ENCODE measurements at regions not wholly inside any gene's neighbourhood (a gene's known extent, or its start where the extent isn't known, plus 50 kb on each side); places are given as distances from the start of the nearest gene placed in this dataset.

DNA sequence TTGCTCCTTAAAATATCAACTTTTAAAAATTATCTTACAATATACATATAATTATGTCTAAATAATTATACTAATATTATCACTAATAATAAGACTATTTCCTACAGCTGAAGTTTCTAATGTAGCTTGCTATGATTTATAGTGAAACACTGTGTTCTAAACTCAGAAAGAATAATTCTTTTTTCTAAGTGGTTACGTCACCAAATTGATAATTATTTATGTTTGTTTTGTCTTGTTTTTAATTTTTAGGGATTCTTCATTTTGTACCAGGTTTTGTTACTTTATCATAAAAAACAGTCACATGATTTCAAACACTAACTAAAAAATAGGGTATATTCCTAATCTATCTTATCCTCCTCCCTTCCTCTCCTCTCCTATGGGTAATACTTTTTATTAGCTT, 662.1 kb downstream of the FRK start:
- DNase-seq = no peak

DNA sequence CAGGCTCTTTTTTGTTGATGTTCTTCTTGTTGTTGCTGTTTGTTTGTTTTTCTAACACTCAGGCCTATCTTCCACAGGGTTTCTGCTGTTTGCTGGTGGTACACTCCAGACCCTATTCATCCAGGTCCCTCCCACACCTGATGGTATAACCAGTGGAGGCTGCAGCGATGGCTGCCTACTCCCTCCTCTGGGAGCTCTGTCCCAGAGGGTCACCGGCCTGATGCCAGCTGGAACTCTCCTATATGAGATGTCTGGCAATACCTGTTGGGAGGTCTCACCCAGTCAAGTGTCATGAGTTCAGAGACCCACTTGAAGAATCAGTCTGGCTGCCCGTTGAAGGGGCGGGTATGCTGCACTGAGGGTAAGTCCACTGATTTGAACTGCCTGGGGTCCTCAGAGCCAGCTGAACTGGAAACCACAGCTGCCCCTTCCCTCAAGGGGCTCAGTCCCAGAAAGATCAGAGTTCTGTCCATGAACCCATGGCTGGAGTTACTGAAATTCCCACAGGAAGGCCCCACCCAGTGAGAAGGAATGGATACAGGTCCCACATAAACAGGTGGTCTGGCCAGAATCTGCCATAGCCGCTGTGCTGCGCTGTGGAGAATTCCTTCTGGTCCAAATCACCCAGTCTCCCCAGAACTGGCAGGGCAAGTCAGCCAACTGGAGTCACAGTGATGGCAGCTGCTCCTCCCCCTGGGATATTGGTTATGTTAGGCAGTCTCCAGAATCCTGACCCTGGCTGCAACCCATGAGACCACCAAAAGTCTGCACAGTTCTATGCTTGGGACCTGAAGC, 664.4 kb downstream of the FRK start:
- no peak for DNase-seq

DNA sequence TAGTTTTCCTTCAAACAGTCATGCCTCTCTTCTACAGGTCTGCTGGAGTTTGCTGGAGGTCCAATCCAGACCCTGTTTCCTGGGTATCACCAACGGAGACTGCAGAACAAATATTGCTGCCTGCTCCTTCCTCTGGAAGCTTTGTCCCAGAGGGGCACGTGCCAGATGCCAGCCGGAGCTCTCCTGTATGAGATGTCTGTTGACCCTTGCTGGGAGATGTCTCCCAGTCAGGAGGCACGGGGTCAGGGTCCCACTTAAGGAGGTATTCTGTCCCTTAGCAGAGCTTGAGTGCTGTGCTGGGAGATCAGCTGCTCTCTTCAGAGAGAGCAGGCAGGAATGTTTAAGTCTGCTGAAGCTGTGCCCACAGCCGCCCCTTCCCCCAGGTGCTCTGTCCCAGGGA, 666.9 kb downstream of the FRK start:
- no peak for DNase-seq

DNA sequence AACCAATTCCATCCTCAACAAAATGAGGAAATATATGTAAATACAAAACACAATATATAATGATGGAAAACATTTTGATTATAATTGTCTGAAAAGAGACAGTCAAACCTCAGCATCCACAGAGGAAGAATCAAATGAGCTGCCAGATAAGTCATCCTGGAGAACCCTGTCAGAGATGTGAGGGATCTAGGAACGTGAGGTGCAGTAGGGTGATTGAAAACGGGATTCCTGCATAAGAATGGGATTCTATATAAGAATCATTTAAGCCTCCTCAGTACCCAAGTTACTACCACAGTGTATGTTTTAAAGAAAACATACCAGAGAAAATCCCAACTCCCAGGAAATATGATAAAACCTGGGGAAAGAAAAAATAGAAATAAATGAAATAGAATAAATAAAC, 690.5 kb downstream of the FRK start:
- no peak for DNase-seq

DNA sequence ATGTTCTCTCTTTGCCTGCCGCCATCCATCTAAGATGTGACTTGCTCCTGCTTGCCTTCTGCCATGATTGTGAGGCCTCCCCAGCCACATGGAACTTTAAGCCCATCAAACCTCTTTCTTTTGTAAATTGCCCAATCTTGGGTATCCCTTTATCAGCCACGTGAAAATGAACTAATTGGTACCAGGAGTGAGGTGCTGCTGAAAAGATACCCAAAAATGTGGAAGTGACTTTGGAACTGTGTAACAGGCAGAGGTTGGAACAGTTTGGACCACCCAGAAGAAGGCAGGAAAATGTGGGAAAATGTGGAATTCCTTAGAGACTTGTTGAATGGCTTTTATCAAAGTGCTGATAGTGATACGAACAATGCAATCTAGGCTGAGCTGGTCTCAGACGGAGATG, 694.9 kb downstream of the FRK start:
- DNase-seq = no peak

DNA sequence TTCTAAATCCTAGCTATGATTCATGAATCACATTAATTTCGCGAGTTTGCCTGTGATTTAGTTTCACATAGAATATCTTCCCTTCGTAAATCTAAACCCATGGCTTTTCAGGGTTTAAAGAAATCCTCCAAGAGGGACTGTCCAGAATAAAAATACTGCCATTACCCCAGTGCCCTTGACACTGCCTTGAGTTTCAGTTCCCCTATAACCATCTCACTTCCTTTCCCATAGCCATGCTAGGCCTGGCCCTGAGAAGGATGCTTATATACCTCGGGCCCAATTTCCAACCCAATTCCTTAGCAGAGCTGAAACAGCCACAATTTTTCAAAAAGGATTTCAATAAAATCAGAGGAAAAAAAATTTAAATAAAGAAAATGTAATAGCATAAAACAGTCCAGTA, 697.3 kb downstream of the FRK start:
- no peak for DNase-seq

DNA sequence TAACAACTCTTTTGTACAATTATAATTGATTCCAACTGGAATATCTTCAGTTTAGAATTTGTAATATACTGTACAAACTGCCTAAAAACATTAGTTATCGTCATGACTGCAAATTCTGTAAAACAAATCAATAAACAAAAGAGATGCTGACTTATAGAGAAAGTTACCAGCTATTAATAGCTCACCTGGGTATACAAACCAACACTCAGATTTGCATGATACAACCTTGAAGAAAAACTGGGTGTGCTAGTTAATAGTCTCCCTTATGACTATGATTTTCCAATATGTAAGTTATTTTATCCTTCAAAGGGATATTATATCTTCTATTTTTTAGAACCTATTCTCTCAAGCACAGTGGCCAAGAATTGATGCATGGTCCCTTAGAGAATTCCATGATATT, 698.5 kb downstream of the FRK start:
- no peak for DNase-seq

DNA sequence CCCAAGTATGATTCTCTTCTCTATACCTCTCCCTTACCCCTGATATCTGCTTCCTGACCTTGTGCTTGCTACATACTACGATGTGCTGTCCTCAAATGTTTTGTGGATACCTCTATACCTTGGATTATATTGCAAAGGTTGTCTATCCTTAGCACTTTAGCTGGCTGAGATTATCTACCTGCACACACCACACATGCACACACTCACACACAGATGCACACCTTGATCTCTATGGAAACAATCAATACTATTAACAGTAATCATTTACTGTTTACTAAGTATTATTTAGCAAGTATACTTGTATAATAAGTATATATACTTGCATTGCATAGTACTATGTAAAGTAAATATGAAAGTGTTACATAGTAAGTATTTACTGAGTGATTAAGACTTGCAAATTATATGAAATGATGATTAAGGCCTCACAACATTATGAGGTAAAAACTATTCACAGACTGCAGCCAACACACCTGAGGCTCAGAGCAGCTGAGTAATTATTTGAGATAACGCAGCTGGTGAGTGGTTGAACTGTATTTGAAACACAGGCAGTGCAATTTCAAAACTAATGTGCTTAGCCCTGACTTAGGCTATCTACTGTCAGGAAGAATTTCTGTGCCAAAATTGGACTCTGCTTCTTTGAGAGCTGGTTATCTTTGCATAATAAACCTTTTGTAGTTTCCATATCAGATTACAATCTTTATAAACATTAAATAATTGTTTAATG, 699.9 kb downstream of the FRK start:
- no peak for DNase-seq

DNA sequence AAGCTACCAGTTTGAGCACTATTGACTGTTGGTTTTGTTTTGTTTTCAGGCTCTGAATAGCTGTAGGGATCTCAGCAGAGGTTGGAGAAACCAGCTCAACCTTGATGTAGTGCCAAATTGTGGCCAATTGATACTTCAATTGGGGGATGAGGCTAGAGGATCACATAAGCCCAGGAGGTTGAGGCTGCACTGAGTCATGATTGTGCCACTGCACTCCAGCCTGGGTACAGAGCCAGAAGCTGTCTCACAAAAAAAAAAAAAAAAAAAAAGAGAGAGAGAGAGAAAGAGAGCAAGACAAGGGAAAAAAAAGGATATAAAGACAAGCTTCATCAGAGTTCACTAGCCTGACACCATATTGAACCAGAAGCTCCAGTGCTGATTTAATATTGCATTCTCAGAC, 702.1 kb downstream of the FRK start:
- no peak for DNase-seq

DNA sequence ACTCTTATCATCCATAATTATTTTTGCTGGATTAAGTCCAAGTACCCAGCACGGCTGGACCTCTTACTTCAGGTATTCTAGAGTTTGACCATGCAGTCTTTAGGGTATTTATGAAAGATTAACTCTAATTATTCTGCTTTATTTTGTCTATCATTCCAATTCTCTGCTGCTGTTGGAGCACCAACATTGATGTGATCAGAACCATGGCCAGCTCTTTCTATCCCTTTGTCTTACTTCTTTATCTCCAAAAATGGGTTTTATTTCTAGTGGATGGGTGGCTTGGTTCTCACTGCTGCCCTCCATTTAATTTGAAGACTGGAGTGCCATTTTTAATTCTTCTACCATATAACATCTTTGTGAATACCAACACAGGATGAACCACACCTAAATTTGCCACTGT, 704.3 kb downstream of the FRK start:
- DNase-seq = no peak

DNA sequence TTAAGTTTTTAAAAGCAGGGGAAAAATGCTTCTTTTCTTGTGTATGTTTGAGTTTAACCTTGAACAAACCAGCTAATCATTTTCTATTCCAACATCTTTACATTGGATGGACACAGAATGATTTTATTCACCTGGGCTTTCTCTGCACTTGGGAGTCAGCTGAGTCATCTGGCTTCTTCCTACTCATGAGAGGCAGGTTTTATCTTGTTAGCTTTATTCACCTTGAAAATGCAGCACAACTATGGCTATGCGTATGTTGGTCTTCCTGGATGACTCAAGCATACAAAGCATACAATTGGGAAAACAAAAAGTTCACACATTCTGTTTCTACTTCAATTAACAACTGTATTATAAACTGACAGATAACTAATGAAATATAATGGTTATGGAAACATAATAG, 737.7 kb downstream of the FRK start:
- no peak for DNase-seq

DNA sequence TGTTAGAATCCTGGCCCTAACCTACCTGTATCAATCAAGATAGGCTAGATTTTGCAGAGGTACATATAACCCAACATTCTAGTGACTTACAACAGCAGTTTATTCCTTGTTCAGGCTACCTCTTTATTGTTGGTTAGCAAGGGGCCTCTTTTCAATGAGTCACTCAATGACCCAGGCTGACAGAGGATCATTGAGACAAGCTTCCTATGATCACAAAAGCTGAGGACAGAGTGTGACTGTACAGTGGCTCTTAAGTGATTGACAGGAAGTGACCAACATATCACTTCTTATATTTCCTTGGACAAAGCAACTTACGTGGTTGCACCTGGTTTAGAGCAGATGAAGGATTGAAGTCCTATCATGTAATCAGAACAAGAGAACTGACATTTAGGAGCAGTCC, 740.9 kb downstream of the FRK start:
- no peak for DNase-seq

DNA sequence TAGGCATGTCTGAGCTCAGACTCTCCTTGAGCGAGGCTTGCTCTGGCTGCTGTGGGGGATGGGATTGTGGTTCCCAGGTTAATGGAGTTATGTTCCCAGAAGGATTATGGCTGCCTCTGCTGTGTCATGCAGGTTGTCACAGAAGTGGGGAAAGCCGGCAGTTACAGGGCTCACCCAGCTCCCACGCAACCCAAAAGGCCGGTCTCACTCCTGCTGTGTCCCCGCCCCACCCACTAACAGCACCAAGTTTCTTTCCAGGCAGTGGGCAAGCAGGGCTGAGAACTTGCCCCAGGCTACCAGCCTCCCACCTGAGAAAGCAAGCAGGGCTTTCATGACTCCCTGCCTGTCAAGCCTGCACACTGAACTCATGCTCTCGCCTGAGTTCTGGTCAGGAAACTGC, 750.5 kb downstream of the FRK start:
- DNase-seq = peak; percentile 11

DNA sequence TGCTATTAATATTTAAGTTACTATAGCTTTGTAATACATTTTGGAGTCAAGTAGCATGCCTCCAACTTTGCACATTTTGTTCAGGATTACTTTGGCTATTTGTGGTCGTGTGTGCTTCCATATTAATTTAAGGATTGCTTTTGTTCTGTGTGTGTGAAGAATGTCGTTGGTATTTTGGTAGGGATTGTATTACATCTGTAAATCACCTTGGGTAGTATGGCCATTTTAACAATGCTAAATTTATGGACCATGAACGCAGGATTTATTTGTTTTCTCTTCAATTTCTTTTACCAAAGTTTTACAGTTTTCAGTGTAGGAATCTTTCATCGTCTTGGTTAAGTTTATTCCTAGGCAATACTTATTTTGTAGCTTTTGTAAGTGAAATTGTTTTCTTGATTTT, 758.0 kb downstream of the FRK start:
- DNase-seq = no peak

DNA sequence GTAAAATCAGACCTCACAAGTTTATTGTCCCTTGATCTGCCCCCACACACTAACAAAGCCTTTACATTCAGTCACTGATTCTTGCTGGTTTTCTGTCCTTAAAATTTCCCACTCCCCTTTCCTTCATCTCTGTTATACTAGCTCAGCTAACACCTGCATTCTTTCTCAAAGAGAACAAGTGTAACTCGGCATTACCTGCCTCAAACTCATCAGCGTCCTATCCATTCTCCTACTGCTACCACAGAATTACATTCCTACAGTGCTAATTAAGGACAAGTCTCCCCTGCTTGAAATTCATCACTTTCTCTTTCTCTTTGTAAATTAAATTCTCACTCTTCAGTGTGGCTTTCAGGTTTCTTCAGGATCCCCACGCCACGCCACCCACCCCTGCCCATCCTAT, 773.2 kb downstream of the FRK start:
- no peak for DNase-seq

DNA sequence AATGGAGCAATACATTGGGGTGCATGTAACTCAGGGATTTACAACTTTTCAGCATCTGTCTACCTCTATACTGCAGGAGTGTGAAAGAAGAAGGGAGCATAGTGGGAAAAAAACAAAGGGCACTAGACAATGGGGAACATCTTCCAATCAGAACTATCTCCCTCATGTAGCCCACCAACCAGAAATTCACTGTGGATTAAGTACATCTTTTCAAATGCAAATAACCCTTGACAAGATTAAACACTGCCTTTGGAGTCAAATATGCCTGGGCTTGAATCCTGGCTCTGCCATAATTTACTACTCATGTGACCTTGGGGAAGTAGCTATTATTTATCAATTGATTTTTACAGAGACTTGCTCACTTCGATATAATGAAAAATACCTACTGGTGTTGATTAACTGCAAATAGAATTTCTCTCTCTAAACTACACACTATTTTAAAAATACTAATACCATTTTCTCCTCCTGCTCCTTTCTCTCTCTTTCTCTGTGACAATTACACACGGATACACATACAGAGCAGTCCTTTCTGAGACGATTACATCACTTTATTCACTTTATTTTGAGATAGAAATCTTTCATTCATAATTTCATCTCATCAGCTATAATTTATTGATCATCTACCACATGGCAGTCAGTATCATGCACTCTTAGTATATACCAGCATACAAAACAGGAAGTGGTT, 783.7 kb downstream of the FRK start:
- DNase-seq = no peak

DNA sequence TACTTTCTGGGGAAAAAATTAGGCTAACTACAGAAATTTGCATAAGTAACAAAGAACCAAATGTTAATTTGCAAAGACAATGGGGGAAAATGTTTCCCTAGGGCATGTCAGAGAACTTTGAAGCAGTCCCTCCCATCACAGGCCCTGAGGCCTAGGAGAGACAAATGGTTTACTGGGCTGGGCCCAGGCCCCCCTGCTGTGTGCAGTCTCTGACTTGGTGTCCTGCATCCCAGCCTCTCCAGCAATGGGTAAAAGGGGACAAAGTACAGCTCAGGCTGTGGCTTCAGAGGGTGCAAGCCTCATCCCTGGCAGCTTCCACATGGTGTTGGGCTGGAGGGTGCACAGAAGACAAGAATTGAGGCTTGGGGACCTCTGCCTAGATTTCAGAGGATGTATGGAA, 788.4 kb downstream of the FRK start:
- DNase-seq = no peak

DNA sequence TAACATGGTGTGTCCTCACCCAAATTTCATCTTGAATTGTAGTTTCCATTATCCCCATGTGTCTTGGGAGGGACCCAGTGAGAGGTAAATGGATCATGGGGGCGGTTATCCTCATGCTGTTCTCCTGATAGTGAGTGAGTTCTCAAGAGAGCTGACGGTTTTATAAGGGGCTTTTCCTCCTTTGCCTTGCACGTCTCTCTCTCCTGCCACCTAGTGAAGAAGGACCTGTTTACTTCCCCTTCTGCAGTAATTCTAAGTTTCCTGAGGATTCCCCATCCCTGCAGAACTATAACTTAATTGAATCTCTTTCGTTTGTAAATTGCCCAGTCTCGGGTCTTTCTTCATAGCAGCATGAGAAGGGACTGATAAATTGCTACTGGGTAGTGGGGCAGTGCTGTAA, 789.3 kb downstream of the FRK start:
- DNase-seq = no peak

DNA sequence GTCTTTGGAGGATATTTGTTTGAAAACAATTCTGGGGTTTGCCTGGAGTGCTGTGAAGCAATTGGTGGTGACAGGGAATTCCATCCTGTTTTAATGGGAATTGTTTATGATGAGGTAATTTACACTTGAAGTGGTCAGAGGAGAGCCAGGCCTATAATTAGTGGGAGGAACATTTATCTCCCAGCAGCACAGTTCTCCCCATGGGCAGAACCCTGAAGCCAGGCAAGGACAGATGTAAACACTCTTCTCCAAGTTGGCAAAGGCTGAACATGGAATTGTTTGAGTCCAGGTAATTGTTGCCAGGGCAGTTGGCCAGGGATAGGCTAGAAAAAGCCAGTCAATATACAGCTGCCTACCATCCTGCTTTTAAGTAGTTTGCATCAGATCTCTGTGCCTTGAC, 789.7 kb downstream of the FRK start:
- peak; percentile 17 for DNase-seq

DNA sequence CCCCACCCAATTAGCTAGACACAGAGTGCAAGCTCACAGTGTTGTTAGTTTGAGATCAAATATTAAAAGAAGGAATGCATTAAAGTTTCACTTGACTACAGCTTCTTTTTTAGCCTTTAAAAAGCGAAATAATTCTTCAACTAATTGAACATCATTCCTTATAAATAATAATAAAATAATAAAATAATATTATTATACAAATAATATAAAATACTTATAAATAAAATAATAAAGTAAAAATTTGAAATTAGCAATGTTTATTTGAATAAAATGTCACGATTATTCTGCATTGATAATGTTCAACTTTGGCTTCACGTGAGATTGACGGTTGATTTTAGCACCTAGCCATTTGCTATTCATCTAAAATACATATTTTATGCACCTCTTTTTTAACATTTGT, 819.3 kb downstream of the FRK start:
- no peak for DNase-seq

DNA sequence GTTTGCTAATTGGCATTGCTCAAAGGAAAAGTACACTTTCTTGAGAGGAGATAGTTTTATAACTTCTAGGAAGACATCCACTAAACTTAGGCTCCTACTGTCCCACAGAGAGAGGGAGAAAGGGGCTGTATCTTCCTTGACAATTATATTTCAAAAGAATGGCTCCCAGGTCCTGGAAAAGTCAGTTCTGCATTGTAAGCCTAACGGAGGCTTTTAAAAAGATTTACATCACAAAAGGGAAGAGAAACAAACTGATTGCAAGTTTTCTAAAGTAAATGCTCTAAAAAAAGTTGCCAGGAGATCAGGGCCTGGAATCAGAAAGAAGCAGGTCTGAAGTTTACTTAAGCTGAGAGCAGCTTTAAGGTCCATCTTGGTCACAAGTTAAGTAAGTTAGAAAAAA, 839.5 kb downstream of the FRK start:
- DNase-seq = no peak

DNA sequence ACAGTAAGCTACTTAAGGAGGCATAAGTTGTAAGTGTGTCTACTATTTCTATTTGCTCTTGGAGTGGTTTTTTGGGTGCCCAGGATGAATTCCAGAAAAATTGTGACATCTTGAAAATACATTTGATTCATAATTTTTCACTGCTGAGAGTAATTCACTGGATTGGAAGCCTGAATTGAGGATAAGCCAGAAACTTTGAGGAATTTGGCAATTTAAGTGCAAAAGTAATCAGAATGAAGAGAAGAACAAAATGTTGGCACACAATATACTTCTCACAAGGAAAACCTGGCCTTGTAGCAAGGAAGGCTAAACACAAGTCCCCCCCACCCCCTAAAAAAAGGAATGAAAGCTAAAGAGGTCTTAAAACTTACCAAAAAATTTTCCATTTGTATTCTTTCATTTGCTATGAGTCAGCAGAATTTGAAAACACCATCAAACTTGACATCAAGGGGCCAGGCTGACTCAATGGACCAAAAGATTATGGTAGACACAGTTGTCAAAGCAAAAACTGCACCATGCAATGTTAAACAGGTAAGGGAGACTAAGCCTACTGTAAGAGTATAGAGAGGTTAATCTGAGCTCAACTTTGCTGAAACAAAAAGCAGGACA, 840.0 kb downstream of the FRK start:
- no peak for DNase-seq

DNA sequence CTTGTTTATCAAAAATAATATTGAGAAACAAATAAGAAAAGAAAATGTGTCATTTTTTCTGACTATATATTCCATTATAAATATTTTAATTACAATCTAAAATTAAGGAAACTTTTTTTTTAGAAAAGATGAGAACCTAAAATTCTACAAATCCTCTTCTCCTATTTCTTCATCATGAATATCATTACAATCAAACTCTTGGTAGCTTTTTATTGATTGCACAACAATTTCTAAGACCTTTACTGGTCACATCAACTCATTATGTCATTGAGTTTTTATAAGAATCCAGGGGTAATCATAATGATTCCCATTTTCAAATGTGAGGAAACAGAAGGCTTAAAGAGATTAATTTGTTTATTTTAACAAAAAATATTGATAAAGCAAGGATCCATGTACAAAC, 841.0 kb downstream of the FRK start:
- no peak for DNase-seq

DNA sequence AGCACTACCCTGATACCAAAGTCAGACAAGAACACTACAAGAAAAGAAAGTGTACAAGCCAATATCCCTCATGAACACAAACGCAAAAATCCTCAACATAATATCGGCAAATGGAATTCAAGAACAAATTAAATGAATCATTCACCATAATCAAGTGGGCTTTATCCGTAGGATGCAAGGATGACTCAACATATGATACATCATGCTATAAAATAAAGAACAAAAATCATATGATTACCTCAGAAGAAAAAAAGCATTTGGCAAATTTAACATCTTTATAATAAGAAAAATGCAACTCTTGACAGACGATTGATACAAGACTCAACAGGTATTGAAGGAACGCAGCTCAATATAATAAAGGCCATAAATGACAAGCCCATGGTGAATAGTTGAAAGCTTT, 843.9 kb downstream of the FRK start:
- no peak for DNase-seq

Data from right hindlimb (tissue), 1 donor.